Panc1 (cell line): ENCODE measurements at regions not wholly inside any gene's neighbourhood (a gene's known extent, or its start where the extent isn't known, plus 50 kb on each side); places are given as distances from the start of the nearest gene placed in this dataset.

Experiments used
- POLR2AphosphoS5 ChIP-seq: IDR thresholded peaks from 2 replicates; pipeline ENCODE4 v1.6.1; 2012; ENCODE audit warnings: mild to moderate bottlenecking, low read depth, low read length, moderate library complexity
- SIN3A ChIP-seq: IDR thresholded peaks from 2 replicates; pipeline ENCODE4 v1.6.1; 2012; ENCODE audit warnings: low read depth, mild to moderate bottlenecking, low read length, moderate library complexity, borderline replicate concordance; ENCODE audit not compliant: insufficient read depth
- TCF7L2 ChIP-seq: IDR thresholded peaks from 2 replicates; pipeline ENCODE4 v1.6.1; 2011; ENCODE audit warnings: mild to moderate bottlenecking, low read depth, low read length, inconsistent platforms
- TF ChIP-seq, protein P1 (sequence below): fragments of 450-650 bp; IDR thresholded peaks from 2 replicates; pipeline ENCODE4 v1.5.1; 2017; ENCODE audit warnings: mild to moderate bottlenecking
- TF ChIP-seq, protein P2 (sequence below), 2 experiments: IDR thresholded peaks; 2 replicates each; pipeline ENCODE4 v1.6.1; 2011 to 2012; ENCODE audit warnings: low read depth in 2 of 2, control low read depth in 1 of 2, low read length in 1 of 2, mild to moderate bottlenecking in 1 of 2, moderate library complexity in 1 of 2; ENCODE audit not compliant: insufficient read depth in 1 of 2

DNA sequence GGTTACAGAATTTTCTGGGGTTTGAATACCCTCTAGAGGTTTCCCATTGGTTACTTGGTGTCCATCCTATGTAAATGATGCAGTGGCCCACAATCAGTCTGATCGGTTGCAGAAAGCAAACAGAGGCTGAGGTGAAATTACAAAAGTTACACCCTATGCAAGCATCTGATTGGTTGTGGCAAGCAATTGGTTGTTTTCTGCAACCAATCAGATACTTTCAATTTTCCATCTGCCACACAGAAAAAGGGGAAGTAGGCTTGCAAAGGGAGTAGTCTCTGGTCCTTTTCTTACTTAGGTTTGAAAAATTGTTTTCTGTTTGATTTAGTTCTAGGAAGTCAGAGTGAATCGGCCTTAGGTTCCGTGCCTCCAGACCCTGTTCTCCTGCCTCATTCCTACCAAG lies 93.1 kb downstream of the WTIP start:
- TF ChIP-seq, protein P1, sequence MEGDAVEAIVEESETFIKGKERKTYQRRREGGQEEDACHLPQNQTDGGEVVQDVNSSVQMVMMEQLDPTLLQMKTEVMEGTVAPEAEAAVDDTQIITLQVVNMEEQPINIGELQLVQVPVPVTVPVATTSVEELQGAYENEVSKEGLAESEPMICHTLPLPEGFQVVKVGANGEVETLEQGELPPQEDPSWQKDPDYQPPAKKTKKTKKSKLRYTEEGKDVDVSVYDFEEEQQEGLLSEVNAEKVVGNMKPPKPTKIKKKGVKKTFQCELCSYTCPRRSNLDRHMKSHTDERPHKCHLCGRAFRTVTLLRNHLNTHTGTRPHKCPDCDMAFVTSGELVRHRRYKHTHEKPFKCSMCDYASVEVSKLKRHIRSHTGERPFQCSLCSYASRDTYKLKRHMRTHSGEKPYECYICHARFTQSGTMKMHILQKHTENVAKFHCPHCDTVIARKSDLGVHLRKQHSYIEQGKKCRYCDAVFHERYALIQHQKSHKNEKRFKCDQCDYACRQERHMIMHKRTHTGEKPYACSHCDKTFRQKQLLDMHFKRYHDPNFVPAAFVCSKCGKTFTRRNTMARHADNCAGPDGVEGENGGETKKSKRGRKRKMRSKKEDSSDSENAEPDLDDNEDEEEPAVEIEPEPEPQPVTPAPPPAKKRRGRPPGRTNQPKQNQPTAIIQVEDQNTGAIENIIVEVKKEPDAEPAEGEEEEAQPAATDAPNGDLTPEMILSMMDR, result no peak
- TF ChIP-seq, protein P2, sequence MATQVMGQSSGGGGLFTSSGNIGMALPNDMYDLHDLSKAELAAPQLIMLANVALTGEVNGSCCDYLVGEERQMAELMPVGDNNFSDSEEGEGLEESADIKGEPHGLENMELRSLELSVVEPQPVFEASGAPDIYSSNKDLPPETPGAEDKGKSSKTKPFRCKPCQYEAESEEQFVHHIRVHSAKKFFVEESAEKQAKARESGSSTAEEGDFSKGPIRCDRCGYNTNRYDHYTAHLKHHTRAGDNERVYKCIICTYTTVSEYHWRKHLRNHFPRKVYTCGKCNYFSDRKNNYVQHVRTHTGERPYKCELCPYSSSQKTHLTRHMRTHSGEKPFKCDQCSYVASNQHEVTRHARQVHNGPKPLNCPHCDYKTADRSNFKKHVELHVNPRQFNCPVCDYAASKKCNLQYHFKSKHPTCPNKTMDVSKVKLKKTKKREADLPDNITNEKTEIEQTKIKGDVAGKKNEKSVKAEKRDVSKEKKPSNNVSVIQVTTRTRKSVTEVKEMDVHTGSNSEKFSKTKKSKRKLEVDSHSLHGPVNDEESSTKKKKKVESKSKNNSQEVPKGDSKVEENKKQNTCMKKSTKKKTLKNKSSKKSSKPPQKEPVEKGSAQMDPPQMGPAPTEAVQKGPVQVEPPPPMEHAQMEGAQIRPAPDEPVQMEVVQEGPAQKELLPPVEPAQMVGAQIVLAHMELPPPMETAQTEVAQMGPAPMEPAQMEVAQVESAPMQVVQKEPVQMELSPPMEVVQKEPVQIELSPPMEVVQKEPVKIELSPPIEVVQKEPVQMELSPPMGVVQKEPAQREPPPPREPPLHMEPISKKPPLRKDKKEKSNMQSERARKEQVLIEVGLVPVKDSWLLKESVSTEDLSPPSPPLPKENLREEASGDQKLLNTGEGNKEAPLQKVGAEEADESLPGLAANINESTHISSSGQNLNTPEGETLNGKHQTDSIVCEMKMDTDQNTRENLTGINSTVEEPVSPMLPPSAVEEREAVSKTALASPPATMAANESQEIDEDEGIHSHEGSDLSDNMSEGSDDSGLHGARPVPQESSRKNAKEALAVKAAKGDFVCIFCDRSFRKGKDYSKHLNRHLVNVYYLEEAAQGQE (IDR thresholded peaks at IDR 0.05; ENCODE audit: insufficient read depth in 1 of 2, low read depth in 2 of 2, low read length in 1 of 2), result no peak
- no peak for TF ChIP-seq POLR2AphosphoS5
- no peak for TF ChIP-seq SIN3A
- TF ChIP-seq TCF7L2, result no peak
